Ovary (tissue), 7 donors: ENCODE measurements at regions not wholly inside any gene's neighbourhood (a gene's known extent, or its start where the extent isn't known, plus 50 kb on each side); places are given as distances from the start of the nearest gene placed in this dataset.

Experiments
- DNase-seq, 5 donors: peaks; one replicate each; pipeline ENCODE4 v3.0.0-alpha.2; 2019 to 2020
- H3K27ac ChIP-seq, 2 donors: fragments of 200-600 bp; one replicate each; pipeline versions ENCODE4 v1.5.1 to v1.8.0; 2019 to 2022
- H3K27me3 ChIP-seq: fragments of 200-600 bp; one replicate; pipeline ENCODE4 v1.8.0; 2022
- H3K36me3 ChIP-seq: fragments of 200-600 bp; sonication (generic); one replicate; pipeline ENCODE4 v1.5.1; 2019
- H3K4me1 ChIP-seq: one replicate; pipeline ENCODE4 v1.8.1; 2013; ENCODE audit warnings: mild to moderate bottlenecking, moderate library complexity; ENCODE audit not compliant: insufficient read depth
- H3K4me3 ChIP-seq: fragments of 200-600 bp; sonication (generic); one replicate; pipeline ENCODE4 v1.5.1; 2017
- H3K9me3 ChIP-seq, 2 donors: fragments of 200-600 bp in 1 of 2; sonication (generic) in 1 of 2; one replicate each; pipeline versions ENCODE4 v1.5.1 to v1.8.1; 2013 to 2019; ENCODE audit warnings: mild to moderate bottlenecking in 1 of 2, moderate library complexity in 1 of 2
- CTCF ChIP-seq, 3 donors: fragments of 450-650 bp in 2 of 3; fragments of 200-600 bp in 1 of 3; IDR thresholded peaks; one replicate each; pipeline versions ENCODE4 v1.5.1 to v1.8.0; 2016 to 2022; ENCODE audit warnings: antibody characterized with exemption in 3 of 3, mild to moderate bottlenecking in 1 of 3
- EP300 ChIP-seq: sonication (generic); formaldehyde crosslinking; IDR thresholded peaks from one replicate; pipeline ENCODE4 v1.6.1; 2017; ENCODE audit warnings: antibody characterized with exemption
- POLR2A ChIP-seq: fragments of 450-650 bp; IDR thresholded peaks from one replicate; pipeline ENCODE4 v1.6.1; 2017; ENCODE audit warnings: antibody characterized with exemption, mild to moderate bottlenecking, moderate library complexity
- WGBS, 3 donors: extraction: QIAGEN DNeasy Blood & Tissue Kit in 1 of 3; methylation state at CpG; one replicate each; pipeline versions ENCODE4 v1.1.5 to v1.1.7; 2013 to 2017; 5-methylcytosine and 5-hydroxymethylcytosine counted together
- intact Hi-C, 4 donors: fragments of 100-400 bp; cut with DNase I; formaldehyde crosslinking; loops; one replicate each; pipeline versions ENCODE4 v1.11.0 to v1.15.1; 2022 to 2023
- donor health status: DM: no; HTN: no; CAD: no; lungs with moderate emphysema.
- donor health status: DM: no; HTN: no; CAD: no.
- donor health status: Bipolar disorder and iron deficiency.
- donor health status: DM: no; HTN: no; CAD: no.
- donor health status: DM: yes; HTN: yes; CAD: no.

GRCh38 chr3:109944836-109945235, 607.5 kb upstream of the DPPA4 start:
- no peaks in the 10 kb centered on the region for H3K36me3 ChIP-seq
- intact Hi-C loops: no loop called here
- H3K27me3 ChIP-seq: no peaks in the 10 kb centered on the region
- H3K4me1 ChIP-seq: no peaks in the 10 kb centered on the region
- DNase-seq: no peak
- TF ChIP-seq CTCF (IDR thresholded peaks at IDR 0.05): no peak
- no peak for TF ChIP-seq POLR2A
- TF ChIP-seq EP300: no peak
- H3K4me3 ChIP-seq: no peak overlapping the region
- WGBS, 3 donors: 81 to 93% (median 88%) methylated on average over 5 of the region's 5 CpGs
- no peaks in the 10 kb centered on the region for H3K9me3 ChIP-seq
- no peak overlapping the region for H3K27ac ChIP-seq

GRCh38 chr3:109952924-109953323, 615.6 kb upstream of the DPPA4 start:
- Histone ChIP-seq H3K4me3 (no peak overlapping the region), H3K27ac (no peak overlapping the region), H3K36me3 (no peaks in the 10 kb centered on the region), H3K9me3 (no peaks in the 10 kb centered on the region), H3K27me3 (no peaks in the 10 kb centered on the region), H3K4me1 (no peaks in the 10 kb centered on the region)
- WGBS, 3 donors: 88 to 90% (median 89%) methylated on average over 2 of the region's 2 CpGs
- TF ChIP-seq EP300 (no peak), POLR2A (no peak), CTCF (IDR thresholded peaks at IDR 0.05) (no peak)
- no peak for DNase-seq
- intact Hi-C loops: no loop called here

GRCh38 chr3:109963831-109964230, 626.5 kb upstream of the DPPA4 start:
- no peaks in the 10 kb centered on the region for H3K4me1 ChIP-seq
- intact Hi-C loops: no loop called here
- H3K4me3 ChIP-seq: no peak overlapping the region
- no peaks in the 10 kb centered on the region for H3K36me3 ChIP-seq
- no peak for DNase-seq
- H3K9me3 ChIP-seq: no peaks in the 10 kb centered on the region
- no peak for TF ChIP-seq POLR2A
- TF ChIP-seq CTCF (IDR thresholded peaks at IDR 0.05): no peak
- no peak for TF ChIP-seq EP300
- no peak overlapping the region for H3K27ac ChIP-seq
- no peaks in the 10 kb centered on the region for H3K27me3 ChIP-seq
- WGBS, 3 donors: 73 to 86% (median 85%) methylated on average over 4 of the region's 4 CpGs

DNA sequence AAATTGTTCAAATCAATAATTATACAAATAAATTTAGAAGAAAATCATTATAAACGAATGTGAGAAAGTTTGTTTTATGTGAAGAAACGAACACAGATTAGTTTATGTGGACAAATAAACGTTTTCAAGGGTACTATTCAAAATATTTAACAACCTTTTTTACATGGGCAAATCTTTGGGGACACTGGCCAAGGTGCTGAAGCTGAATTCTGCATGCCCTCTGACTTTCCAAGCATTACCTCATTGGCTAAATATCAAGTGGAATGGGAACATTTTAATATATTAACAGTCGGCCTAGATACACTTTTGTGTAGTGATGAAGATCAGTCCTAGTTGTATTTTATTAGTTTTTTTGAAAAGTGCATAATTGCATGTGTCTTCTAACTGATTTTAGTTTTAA, 636.4 kb upstream of the DPPA4 start:
- intact Hi-C loops: no loop called here
- H3K27ac ChIP-seq: no peak overlapping the region

More for the DNA sequence above, 636.4 kb upstream of the DPPA4 start:
- Histone ChIP-seq H3K9me3 (no peaks in the 10 kb centered on the region), H3K36me3 (no peaks in the 10 kb centered on the region), H3K4me3 (no peak overlapping the region), H3K4me1 (no peaks in the 10 kb centered on the region), H3K27me3 (no peaks in the 10 kb centered on the region)
- TF ChIP-seq CTCF (IDR thresholded peaks at IDR 0.05) (no peak), POLR2A (no peak), EP300 (no peak)
- 29 to 49% (median 39%) methylated on average over 4 of the region's 4 CpGs for WGBS, 3 donors
- DNase-seq: no peak
